Tibial nerve (tissue), 4 donors: ENCODE measurements at regions not wholly inside any gene's neighbourhood (a gene's known extent, or its start where the extent isn't known, plus 50 kb on each side); places are given as distances from the start of the nearest gene placed in this dataset.

Source experiments
- EP300 ChIP-seq, 2 donors: sonication (generic); formaldehyde crosslinking; IDR thresholded peaks; one replicate each; pipeline ENCODE4 v1.6.1; 2017; ENCODE audit warnings: antibody characterized with exemption in 2 of 2, mild to moderate bottlenecking in 1 of 2
- POLR2A ChIP-seq, 2 donors: fragments of 450-650 bp; IDR thresholded peaks; one replicate each; pipeline ENCODE4 v1.6.1; 2017; ENCODE audit warnings: antibody characterized with exemption in 2 of 2, mild to moderate bottlenecking in 2 of 2, moderate library complexity in 2 of 2
- TF ChIP-seq, protein P1 (sequence below), 5 experiments: fragments of 200-600 bp in 3 of 5; fragments of 450-650 bp in 2 of 5; sonication (generic) in 3 of 5; IDR thresholded peaks; one replicate each; pipeline ENCODE4 v1.5.1; 2016 to 2019; ENCODE audit warnings: antibody characterized with exemption in 5 of 5, mild to moderate bottlenecking in 3 of 5, moderate library complexity in 2 of 5

DNA sequence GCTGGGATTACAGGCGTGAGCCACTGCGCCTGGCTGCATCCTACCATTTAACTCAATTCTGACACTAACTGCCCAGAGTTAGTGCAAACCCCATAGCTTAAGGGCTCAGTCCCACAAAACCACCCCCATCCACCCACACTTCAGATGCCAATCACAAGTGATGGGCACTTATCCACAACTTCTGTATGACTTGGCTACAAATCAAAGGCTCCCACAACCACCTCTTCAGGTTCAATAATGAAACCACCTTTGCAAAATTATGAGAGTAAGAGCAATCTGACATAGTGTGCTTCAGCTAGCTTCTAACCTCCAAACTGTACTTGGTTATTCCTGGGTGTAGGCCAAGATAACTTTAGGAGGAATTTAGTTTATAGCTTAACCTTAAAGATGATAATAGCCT is 51.3 kb upstream of the SLC35F5 start:
- TF ChIP-seq, protein P1, sequence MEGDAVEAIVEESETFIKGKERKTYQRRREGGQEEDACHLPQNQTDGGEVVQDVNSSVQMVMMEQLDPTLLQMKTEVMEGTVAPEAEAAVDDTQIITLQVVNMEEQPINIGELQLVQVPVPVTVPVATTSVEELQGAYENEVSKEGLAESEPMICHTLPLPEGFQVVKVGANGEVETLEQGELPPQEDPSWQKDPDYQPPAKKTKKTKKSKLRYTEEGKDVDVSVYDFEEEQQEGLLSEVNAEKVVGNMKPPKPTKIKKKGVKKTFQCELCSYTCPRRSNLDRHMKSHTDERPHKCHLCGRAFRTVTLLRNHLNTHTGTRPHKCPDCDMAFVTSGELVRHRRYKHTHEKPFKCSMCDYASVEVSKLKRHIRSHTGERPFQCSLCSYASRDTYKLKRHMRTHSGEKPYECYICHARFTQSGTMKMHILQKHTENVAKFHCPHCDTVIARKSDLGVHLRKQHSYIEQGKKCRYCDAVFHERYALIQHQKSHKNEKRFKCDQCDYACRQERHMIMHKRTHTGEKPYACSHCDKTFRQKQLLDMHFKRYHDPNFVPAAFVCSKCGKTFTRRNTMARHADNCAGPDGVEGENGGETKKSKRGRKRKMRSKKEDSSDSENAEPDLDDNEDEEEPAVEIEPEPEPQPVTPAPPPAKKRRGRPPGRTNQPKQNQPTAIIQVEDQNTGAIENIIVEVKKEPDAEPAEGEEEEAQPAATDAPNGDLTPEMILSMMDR (IDR thresholded peaks at IDR 0.05): no peak
- no peak for TF ChIP-seq POLR2A (IDR thresholded peaks at IDR 0.05)
- TF ChIP-seq EP300 (IDR thresholded peaks at IDR 0.05): no peak
